NB4 (cell line): ENCODE measurements at regions not wholly inside any gene's neighbourhood (a gene's known extent, or its start where the extent isn't known, plus 50 kb on each side); places are given as distances from the start of the nearest gene placed in this dataset.

Experiments used
- CTCF ChIP-seq: IDR thresholded peaks from one replicate; pipeline ENCODE4 v1.5.1; 2012; ENCODE audit warnings: low read depth, low read length
- MAX ChIP-seq: IDR thresholded peaks from 2 replicates; pipeline ENCODE4 v1.6.1; 2011; ENCODE audit warnings: low read depth, low read length
- MYC ChIP-seq: IDR thresholded peaks from 2 replicates; pipeline ENCODE4 v1.6.1; 2011; ENCODE audit warnings: low read depth, low read length
- POLR2A ChIP-seq: IDR thresholded peaks from 2 replicates; pipeline ENCODE4 v1.6.1; 2011; ENCODE audit warnings: mild to moderate bottlenecking; ENCODE audit not compliant: insufficient read length; ENCODE audit errors: extremely low read depth

- TF ChIP-seq MYC (no peak), CTCF (no peak), POLR2A (no peak), MAX (no peak)
Measured at GRCh38 chr3:197349368-197349767, 51.0 kb upstream of the DLG1 start.
